Liver (tissue), 8 donors: ENCODE measurements at regions not wholly inside any gene's neighbourhood (a gene's known extent, or its start where the extent isn't known, plus 50 kb on each side); places are given as distances from the start of the nearest gene placed in this dataset. TPM values are rescaled to one million over a fixed set of nuclear protein-coding genes. Genes with fewer than 3 reads are reported as not detected.

ENCODE experiments used
- DNase-seq: peaks from one replicate; pipeline ENCODE4 v3.0.0-alpha.2; 2017; ENCODE audit warnings: low spot score
- H3K27ac ChIP-seq, 2 donors: one replicate each; pipeline ENCODE4 v1.7.0; 2013; ENCODE audit warnings: inconsistent platforms in 2 of 2, low read length in 2 of 2, control low read depth in 1 of 2, low read depth in 1 of 2, mild to moderate bottlenecking in 1 of 2
- H3K27me3 ChIP-seq, 4 donors: one replicate each; pipeline versions ENCODE4 v1.6.1 to v1.7.0; 2013; ENCODE audit warnings: low read length in 3 of 4, inconsistent platforms in 1 of 4, mild to moderate bottlenecking in 1 of 4, moderate library complexity in 1 of 4; ENCODE audit not compliant: control insufficient read depth in 4 of 4, insufficient read depth in 4 of 4
- H3K36me3 ChIP-seq, 4 donors: one replicate each; pipeline versions ENCODE4 v1.6.1 to v1.7.0; 2013; ENCODE audit warnings: low read length in 3 of 4, mild to moderate bottlenecking in 3 of 4, low read depth in 1 of 4, moderate library complexity in 1 of 4; ENCODE audit not compliant: control insufficient read depth in 4 of 4, insufficient read depth in 3 of 4
- H3K4me1 ChIP-seq, 4 donors: one replicate each; pipeline versions ENCODE4 v1.6.1 to v1.7.0; 2013; ENCODE audit warnings: low read length in 3 of 4, mild to moderate bottlenecking in 3 of 4, moderate library complexity in 1 of 4; ENCODE audit not compliant: control insufficient read depth in 4 of 4, insufficient read depth in 4 of 4
- H3K4me3 ChIP-seq, 3 donors: one replicate each; pipeline versions ENCODE4 v1.6.1 to v1.7.0; 2013; ENCODE audit warnings: low read length in 3 of 3, control low read depth in 1 of 3, low read depth in 1 of 3, mild to moderate bottlenecking in 1 of 3
- H3K9ac ChIP-seq, 2 donors: one replicate each; pipeline ENCODE4 v1.7.0; 2013; ENCODE audit warnings: low read length in 2 of 2, mild to moderate bottlenecking in 2 of 2, moderate library complexity in 2 of 2, control low read depth in 1 of 2, low read depth in 1 of 2
- H3K9me3 ChIP-seq, 4 donors: one replicate each; pipeline versions ENCODE4 v1.6.1 to v1.7.0; 2013; ENCODE audit warnings: low read length in 3 of 4; ENCODE audit not compliant: control insufficient read depth in 4 of 4
- ATF3 ChIP-seq: IDR thresholded peaks from 2 replicates; pipeline ENCODE4 v1.6.1; 2016; ENCODE audit warnings: antibody characterized with exemption
- EGR1 ChIP-seq, 2 donors: IDR thresholded peaks; 2 replicates each; pipeline ENCODE4 v1.6.1; 2016 to 2018; ENCODE audit warnings: antibody characterized with exemption in 2 of 2, low read depth in 2 of 2
- FOXA1 ChIP-seq: IDR thresholded peaks from 2 replicates; pipeline ENCODE4 v1.6.1; 2016; ENCODE audit warnings: antibody characterized with exemption
- GABPA ChIP-seq, 2 donors: IDR thresholded peaks in 1 of 2; conservative IDR thresholded peaks in 1 of 2; 2 replicates each; pipeline ENCODE4 v1.6.1; 2016; ENCODE audit warnings: antibody characterized with exemption in 2 of 2, mild to moderate bottlenecking in 1 of 2, moderate library complexity in 1 of 2
- HNF4A ChIP-seq, 2 donors: conservative IDR thresholded peaks; 2 replicates each; pipeline ENCODE4 v1.6.1; 2016; ENCODE audit warnings: antibody characterized with exemption in 2 of 2, mild to moderate bottlenecking in 2 of 2
- HNF4G ChIP-seq: IDR thresholded peaks from 2 replicates; pipeline ENCODE4 v1.6.1; 2016; ENCODE audit warnings: antibody characterized with exemption
- MAX ChIP-seq: IDR thresholded peaks from 2 replicates; pipeline ENCODE4 v1.6.1; 2016; ENCODE audit warnings: antibody characterized with exemption
- NR2F2 ChIP-seq: IDR thresholded peaks from 2 replicates; pipeline ENCODE4 v1.6.1; 2016; ENCODE audit warnings: antibody characterized with exemption
- RAD21 ChIP-seq, 2 donors: IDR thresholded peaks; 2 replicates each; pipeline ENCODE4 v1.6.1; 2016; ENCODE audit warnings: antibody characterized with exemption in 2 of 2, mild to moderate bottlenecking in 2 of 2
- REST ChIP-seq: IDR thresholded peaks from 2 replicates; pipeline ENCODE4 v1.6.1; 2016; ENCODE audit warnings: antibody characterized with exemption, mild to moderate bottlenecking
- RXRA ChIP-seq, 2 donors: IDR thresholded peaks; 2 replicates each; pipeline ENCODE4 v1.6.1; 2017 to 2018; ENCODE audit warnings: antibody characterized with exemption in 2 of 2, mild to moderate bottlenecking in 1 of 2
- SP1 ChIP-seq: IDR thresholded peaks from 2 replicates; pipeline ENCODE4 v1.6.1; 2018; ENCODE audit warnings: antibody characterized with exemption, mild to moderate bottlenecking
- TAF1 ChIP-seq: conservative IDR thresholded peaks from 2 replicates; pipeline ENCODE4 v1.6.1; 2016; ENCODE audit warnings: antibody characterized with exemption, mild to moderate bottlenecking
- YY1 ChIP-seq: IDR thresholded peaks from 2 replicates; pipeline ENCODE4 v1.6.1; 2016; ENCODE audit warnings: antibody characterized with exemption, mild to moderate bottlenecking
- WGBS: extraction: QIAGEN DNeasy Blood & Tissue Kit; methylation state at CpG from one replicate; pipeline ENCODE4 v1.1.7; 2013; 5-methylcytosine and 5-hydroxymethylcytosine counted together
- small RNA-seq: library from RNA; depleted of rRNA; stranded (forward); fragments of <200 nt; gene quantifications from one replicate; pipeline ENCODE3, GENCODE V24; 2014
- donor health status: healthy.
- donor health status: healthy.
- donor health status: healthy.
- donor health status: healthy.

- no peaks in the 10 kb centered on the region for H3K9me3 ChIP-seq
- no peaks in the 10 kb centered on the region for H3K36me3 ChIP-seq
- no peak overlapping the region for H3K27ac ChIP-seq
- no peak overlapping the region for H3K4me3 ChIP-seq
- H3K27me3 ChIP-seq = no peaks in the 10 kb centered on the region
- H3K9ac ChIP-seq = no peak overlapping the region
- 68% methylated on average over 3 of the region's 3 CpGs for WGBS
- no peaks in the 10 kb centered on the region for H3K4me1 ChIP-seq
- no peak for TF ChIP-seq RAD21 (IDR thresholded peaks at IDR 0.05)
- TF ChIP-seq EGR1 (IDR thresholded peaks at IDR 0.05; ENCODE audit: low read depth in 2 of 2) = no peak
- no peak for TF ChIP-seq RXRA (IDR thresholded peaks at IDR 0.05)
- TF ChIP-seq FOXA1 = no peak
- TF ChIP-seq ATF3 = no peak
- TF ChIP-seq SP1 = no peak
- no peak for TF ChIP-seq NR2F2
- no peak for TF ChIP-seq TAF1
- no peak for TF ChIP-seq GABPA (IDR thresholded peaks at IDR 0.05 in 1 of 2, conservative IDR thresholded peaks at IDR 0.05 in 1 of 2)
- TF ChIP-seq MAX = no peak
- TF ChIP-seq HNF4G = no peak
- no peak for TF ChIP-seq HNF4A (conservative IDR thresholded peaks at IDR 0.05)
- no peak for TF ChIP-seq REST
- no peak for TF ChIP-seq YY1
- DNase-seq = no peak
These were observed 59.2 kb upstream of the NR4A3 start for GRCh38 chr9:99762470-99762869.

Small RNA genes lying in the stretch of these regions (small RNA-seq; reads per million reads assigned to genes)
- not detected for gene AL137067.1
- gene AL137067.2 = not detected
